Urothelium cell line (cell line): ENCODE measurements at regions not wholly inside any gene's neighbourhood (a gene's known extent, or its start where the extent isn't known, plus 50 kb on each side); places are given as distances from the start of the nearest gene placed in this dataset.
"Not testable (repeated sequence)": the region's sequence is repeated elsewhere in the genome, so short reads cannot be mapped to it uniquely, and the experiment has no call there.

Experiments
- DNase-seq: peaks from one replicate; pipeline ENCODE4 v3.0.0; 2011; ENCODE audit warnings: low spot score, mixed read lengths
- FAIRE-seq: peaks from 2 replicates; lab custom pipeline; 2011; peaks lifted over from hg19 to GRCh38; lab: Jason Lieb, UNC

GRCh38 chr3:102887431-102887830 lies 452.6 kb downstream of the ZPLD1 start:
- DNase-seq (no peak), FAIRE-seq (no peak)

DNA sequence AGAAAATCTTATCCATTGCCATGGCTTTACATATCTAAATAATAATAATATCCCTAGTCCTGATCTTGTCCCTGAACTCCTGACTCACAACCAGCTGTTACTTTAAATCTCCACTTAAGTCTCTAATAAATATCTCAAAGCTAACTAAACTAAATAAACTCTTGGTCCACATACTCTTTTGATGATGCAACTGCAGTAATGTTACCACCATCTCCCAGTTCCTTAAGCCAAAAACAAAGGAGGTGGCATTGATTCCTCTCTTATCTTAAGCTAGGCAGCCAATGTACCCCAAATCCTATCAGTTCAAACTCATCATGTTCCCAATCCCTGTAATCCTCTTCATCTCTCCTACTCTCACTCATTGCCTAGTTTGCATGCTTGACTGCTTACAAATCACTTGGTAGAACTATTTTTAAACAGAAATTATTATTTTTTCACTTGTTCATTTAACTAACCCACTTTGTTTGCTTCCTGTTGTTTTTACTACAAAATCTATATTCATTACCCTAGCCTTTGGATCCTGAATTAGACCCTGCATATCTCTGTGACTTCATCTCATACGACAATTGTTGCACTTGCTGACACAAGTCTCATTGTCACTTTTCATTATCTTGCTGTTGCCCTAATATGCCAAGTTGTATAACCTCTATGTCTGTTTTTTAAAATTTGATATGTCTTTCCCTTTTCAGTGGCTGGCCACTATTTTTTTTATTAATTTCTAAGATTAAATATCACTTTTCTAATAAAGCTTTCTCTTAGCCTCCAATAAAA lies 462.2 kb downstream of the ZPLD1 start:
- FAIRE-seq (no peak), DNase-seq (no peak)

DNA sequence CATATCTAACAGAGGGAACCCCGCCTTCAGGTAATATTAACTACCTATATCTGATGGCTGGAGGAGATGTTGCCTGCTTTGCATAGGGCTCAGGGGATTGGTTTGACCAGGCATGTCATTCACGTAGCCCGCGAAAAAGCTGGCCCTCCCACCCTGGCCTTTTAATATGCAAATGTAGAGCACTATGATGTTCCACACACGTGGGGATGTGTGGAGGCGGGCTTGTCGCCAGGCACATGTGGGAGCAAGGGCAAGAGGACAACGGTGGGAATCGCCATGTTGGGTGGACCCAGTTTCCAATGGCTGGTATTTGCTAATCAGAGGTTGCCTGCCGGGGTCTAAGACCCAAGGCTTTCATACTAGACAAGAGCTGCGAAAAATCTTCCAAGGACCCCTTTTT lies 469.8 kb downstream of the ZPLD1 start:
- no peak for DNase-seq
- FAIRE-seq, result no peak

DNA sequence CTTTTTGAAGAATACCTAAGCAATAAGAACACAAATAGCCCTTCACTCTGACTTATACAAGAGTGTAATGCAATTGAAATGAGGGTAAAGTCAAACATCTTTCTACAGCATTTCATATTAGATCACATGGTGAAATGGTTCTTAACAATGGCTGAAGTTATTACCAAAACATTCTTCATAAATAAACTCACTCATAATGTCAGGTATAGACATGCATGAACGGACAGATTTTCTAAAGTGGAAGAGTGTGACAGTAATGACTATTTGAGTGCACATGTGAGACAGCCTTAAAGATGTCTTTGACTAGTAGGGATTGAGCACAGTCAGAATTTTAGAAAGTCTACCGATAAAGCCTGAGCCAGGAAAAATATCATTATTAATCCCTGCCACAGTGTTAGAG lies 471.0 kb downstream of the ZPLD1 start:
- FAIRE-seq, result no peak
- DNase-seq, result no peak

DNA sequence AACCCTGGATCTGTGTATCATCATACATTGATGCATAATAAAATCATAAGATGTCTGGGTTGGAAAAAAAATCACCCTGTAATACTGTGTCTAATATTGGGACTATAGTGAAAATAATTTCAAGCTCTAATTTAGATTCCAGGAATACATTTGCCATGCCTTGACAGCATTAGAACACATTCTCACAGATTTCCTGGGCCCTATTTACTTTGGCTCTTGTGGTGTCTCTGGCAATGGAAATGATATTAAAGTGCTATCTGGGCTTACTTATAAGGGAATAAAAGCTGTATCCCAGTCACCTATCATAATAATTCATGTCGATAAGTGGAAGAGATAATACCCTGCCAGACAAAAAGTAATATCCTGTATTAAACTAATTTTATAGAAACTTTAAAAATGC lies 472.0 kb downstream of the ZPLD1 start:
- FAIRE-seq (no peak), DNase-seq (no peak)

GRCh38 chr3:102909904-102910303 lies 475.1 kb downstream of the ZPLD1 start:
- FAIRE-seq (no peak), DNase-seq (no peak)

DNA sequence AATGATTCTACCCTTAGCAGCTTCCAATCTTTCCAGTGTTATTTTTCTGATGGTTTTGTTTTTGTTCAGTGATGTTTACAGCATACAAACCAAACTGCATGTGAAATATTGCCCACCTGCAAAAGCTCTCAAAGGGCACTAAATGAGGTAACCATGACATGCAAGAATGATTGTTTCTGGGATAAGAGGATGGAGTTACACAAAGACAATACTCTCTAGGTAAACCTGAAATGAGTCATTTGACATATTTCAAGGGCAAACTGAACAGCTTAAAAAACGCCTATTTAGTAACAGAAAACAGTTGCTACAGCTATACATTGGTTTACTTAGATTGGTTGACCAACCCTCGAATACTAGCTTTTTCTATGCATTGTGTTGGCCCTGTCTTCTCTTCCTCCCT lies 481.7 kb downstream of the ZPLD1 start:
- no peak for FAIRE-seq
- no peak for DNase-seq

DNA sequence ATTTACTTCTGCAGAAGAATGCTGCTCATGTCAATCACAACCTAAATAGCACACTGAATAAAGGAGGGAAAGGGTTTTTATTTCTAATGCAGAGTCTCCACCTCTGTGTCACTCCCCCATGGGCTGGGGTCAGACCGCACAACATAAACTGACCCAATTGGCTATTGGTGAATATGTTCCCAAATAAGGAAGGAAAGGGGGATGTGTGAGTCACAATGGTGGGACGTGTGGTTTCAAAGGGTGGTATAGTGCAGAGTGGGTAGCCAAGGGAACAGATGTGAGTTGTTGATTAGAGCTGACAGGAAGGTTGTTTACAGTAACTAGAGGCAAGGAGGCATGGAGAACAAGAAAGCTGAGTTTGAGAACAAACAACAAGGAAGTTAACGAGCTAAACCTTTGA lies 491.8 kb downstream of the ZPLD1 start:
- FAIRE-seq, result no peak
- no peak for DNase-seq

- no peak for DNase-seq
- no peak for FAIRE-seq
These were observed 498.6 kb downstream of the ZPLD1 start for GRCh38 chr3:102933377-102933776.

DNA sequence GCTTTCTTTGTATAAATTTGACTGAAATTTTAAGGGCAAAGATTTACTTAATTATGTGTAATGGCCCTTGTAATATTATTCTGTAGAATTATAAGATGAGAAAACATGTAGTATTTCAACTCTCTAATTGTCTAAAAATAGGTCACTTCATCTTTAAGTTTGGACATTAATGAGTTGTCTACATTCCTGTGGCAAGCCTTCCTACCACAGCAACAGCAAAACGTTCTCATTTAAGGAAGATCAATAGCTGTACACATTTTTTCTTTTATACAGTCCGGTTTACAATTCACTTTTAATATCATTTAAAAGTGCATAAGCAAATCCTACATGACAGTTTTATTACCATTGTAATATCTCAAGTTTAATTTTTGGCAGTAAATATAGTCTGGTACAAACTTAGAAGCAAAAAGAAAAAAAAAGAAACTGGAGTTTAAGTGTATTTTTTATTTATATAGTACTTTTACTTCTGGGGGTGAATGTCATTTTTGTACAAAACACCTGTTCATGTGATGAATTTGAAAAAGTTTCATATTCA lies 501.8 kb downstream of the ZPLD1 start:
- FAIRE-seq, result no peak
- no peak for DNase-seq

DNA sequence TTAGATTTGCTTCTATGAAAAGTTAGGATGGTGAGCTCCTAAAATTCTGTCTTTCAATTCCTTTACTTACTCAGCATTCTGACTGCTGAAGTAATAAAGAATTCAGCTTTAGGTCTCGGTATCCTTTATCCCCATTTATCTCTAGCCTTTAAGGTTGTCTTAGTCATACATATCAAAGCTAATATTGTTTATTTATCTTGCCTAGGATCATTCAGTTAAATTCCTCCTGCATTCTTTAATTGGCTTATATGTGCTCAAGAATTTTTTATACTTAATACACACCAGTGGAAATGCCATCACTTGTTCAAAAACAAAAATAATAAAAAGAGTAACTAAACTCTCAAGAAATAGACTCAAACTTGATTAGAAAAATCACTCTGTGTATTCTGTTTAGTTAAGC lies 507.0 kb downstream of the ZPLD1 start:
- FAIRE-seq (no peak), DNase-seq (no peak)

DNA sequence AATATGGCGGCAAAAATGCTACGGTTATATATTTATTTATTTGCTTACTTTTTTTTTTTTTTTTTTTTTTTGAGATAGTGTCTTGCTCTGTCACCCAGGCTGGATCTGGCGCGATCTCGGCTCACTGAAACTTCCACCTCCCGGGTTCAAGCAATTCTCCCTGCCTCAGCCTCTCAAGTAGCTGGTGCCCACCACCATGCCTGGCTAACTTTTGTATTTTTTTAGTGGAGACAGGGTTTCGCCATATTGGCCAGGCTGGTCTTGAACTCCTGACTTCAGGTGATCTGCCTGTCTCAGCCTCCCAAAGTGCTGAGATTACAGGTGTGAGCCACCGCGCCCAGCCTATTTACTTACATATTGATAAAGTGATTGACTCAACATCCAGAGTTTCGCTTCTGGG lies 511.6 kb downstream of the ZPLD1 start:
- not testable (repeated sequence) for FAIRE-seq, DNase-seq

GRCh38 chr3:102972350-102972749 lies 537.5 kb downstream of the ZPLD1 start:
- DNase-seq (no peak), FAIRE-seq (no peak)

- DNase-seq (no peak), FAIRE-seq (no peak)
These were observed 539.5 kb downstream of the ZPLD1 start for GRCh38 chr3:102974333-102974732.

GRCh38 chr3:102979191-102979590 lies 544.4 kb downstream of the ZPLD1 start:
- FAIRE-seq (no peak), DNase-seq (no peak)

DNA sequence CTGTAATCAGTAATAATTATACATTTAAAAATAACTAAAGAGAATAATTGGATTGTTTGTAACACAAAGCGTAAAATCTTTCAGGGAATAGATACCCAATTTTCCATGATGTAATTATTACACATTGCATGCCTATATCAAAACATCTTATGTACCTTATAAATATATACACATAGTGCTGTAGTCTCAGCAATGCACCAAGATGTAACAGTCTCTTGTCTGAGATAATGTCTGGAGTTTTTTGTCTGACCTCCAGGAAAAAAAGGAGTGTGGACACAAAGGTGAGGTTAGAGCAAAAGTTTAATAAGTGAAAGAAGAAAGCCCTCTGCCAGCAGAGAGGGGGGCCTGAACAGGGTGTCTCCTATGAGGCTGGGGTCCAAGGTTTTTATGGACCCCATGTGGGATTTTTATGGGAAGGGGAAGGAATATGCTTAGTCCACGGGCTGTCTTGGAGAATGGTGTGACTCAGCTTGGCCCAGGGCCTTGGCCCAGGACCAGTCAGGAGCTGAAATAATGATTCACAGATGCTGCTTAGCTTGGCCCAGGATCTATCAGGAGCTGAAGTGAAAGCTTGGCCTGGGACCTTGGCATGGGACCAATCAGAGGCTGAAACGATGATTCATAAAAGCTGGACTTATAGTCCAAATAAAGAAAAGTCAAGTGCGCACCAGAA lies 545.0 kb downstream of the ZPLD1 start:
- FAIRE-seq (no peak), DNase-seq (peak; percentile 66)

GRCh38 chr3:102980355-102980696 lies 545.5 kb downstream of the ZPLD1 start:
- FAIRE-seq (no peak), DNase-seq (peak; percentile 5)

- no peak for FAIRE-seq
- no peak for DNase-seq
These were observed 567.8 kb downstream of the ZPLD1 start for GRCh38 chr3:103002425-103003176.

DNA sequence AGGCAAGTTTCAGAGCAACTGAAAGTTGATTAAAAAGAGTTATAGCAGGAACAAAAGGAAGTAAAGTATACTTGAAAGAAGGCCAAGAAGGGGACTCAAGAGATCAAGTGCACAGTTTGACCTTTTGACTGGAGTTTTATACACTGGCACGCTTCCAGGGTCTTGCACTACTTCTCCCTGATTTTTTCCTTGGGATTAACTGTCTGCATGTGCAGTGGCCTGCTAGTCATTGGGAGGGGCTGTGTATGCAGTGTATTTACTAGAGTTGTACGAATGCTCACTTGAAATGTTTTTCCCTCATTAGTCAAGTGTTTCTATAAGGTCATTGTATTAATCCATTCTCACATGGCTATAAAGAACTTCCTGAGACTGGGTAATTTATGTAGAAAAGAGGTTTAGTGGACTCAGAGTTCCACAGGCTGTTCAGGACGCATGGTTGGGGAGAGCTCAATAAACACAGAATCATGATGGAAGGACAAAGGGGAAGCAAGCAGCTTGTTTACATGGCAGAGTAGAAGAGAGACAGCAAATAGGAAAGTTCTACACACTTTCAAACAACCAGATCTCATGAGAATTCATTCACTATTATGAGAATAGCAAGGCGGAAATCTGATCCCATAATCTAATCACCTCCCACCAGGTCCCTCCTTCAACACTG lies 571.8 kb downstream of the ZPLD1 start:
- no peak for FAIRE-seq
- no peak for DNase-seq

DNA sequence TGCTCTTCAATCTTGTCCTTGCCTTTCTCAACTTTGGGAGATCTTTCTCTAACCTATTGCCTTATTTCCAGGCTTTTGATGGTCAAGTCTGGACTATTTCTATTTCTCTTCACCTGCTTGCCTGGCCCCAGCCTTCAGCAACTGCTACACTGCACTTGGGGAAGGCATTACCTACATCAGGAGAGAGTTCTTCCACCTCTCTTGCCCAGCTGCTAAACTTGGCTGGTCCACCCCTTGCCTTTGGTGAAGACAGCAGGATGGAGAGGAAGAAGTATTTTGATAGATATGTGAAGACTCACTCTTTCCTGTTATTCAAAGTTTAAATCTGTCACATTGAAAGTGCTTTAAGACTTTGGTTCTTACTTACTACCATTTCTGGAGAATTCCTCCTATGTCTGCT lies 574.8 kb downstream of the ZPLD1 start:
- FAIRE-seq (no peak), DNase-seq (no peak)

DNA sequence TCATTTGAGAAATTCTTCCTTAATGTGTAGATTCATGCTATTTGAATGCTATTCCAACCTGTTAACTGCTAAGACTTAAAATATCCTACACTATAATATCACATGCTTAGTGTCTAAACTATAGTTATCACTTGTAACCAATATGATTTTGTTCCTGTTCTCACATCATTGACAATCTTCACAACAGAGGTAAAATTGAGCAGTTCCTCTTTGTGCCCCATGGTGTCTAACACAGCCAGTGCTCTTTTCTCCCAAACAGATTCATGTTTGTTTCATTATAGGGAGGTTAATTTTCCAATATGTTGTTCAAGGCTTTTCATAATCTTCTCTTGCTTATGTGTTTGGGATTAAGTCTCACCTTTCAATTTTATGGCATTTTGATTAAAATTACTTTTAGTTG lies 591.1 kb downstream of the ZPLD1 start:
- no peak for FAIRE-seq

More for the DNA sequence above, 591.1 kb downstream of the ZPLD1 start:
- no peak for DNase-seq
